Lower lobe of right lung (tissue), 2 donors: ENCODE measurements at regions not wholly inside any gene's neighbourhood (a gene's known extent, or its start where the extent isn't known, plus 50 kb on each side); places are given as distances from the start of the nearest gene placed in this dataset.

Experiments used
- ATAC-seq, 2 donors: fragments of 200-7000 bp; cut with Tn5 transposase; one replicate each; pipeline ENCODE4 v1.9.1; 2020 to 2022; ENCODE audit warnings: mild to moderate bottlenecking in 2 of 2, moderate library complexity in 2 of 2
- DNase-seq: peaks from one replicate; pipeline ENCODE4 v3.0.0-alpha.2; 2020
- H3K27ac ChIP-seq: fragments of 200-600 bp; one replicate; pipeline ENCODE4 v1.8.0; 2022
- H3K27me3 ChIP-seq: fragments of 200-600 bp; one replicate; pipeline ENCODE4 v1.8.0; 2022; ENCODE audit warnings: low read depth
- H3K36me3 ChIP-seq: fragments of 200-600 bp; one replicate; pipeline ENCODE4 v1.8.0; 2022; ENCODE audit warnings: mild to moderate bottlenecking
- H3K4me1 ChIP-seq: fragments of 200-600 bp; one replicate; pipeline ENCODE4 v1.8.0; 2022
- H3K4me3 ChIP-seq: fragments of 200-600 bp; one replicate; pipeline ENCODE4 v1.8.0; 2022; ENCODE audit warnings: mild to moderate bottlenecking
- H3K9me3 ChIP-seq: fragments of 200-600 bp; one replicate; pipeline ENCODE4 v1.8.0; 2022
- CTCF ChIP-seq: fragments of 200-600 bp; IDR thresholded peaks from one replicate; pipeline ENCODE4 v1.8.0; 2022; ENCODE audit warnings: antibody characterized with exemption, mild to moderate bottlenecking
- intact Hi-C: fragments of 100-400 bp; cut with DNase I; formaldehyde crosslinking; loops from one replicate; pipeline ENCODE4 v1.11.0; 2022
- donor health status: DM: no; HTN: yes; CAD: no; lungs with severe emphysema.

- Histone ChIP-seq H3K27ac (no peak overlapping the region), H3K27me3 (no peaks in the 10 kb centered on the region)
- ATAC-seq = no peak
Measured at GRCh38 chr1:191306916-191307315, 829.3 kb upstream of the BRINP3 start.

GRCh38 chr1:191320062-191320461, 838.2 kb upstream of the RGS18 start:
- no peak overlapping the region for H3K4me3 ChIP-seq
- H3K36me3 ChIP-seq = no peaks in the 10 kb centered on the region
- H3K9me3 ChIP-seq = no peaks in the 10 kb centered on the region
- intact Hi-C loops = no loop called here
- no peak overlapping the region for H3K27ac ChIP-seq
- H3K27me3 ChIP-seq = no peaks in the 10 kb centered on the region
- TF ChIP-seq CTCF = no peak
- no peaks in the 10 kb centered on the region for H3K4me1 ChIP-seq
- no peak for DNase-seq
- no peak for ATAC-seq

More at GRCh38 chr1:191306916-191307315, 829.3 kb upstream of the BRINP3 start:
- no peak for DNase-seq
- intact Hi-C loops = no loop called here
- no peaks in the 10 kb centered on the region for H3K4me1 ChIP-seq
- H3K4me3 ChIP-seq = no peak overlapping the region
- H3K9me3 ChIP-seq = no peaks in the 10 kb centered on the region
- no peak for TF ChIP-seq CTCF
- no peaks in the 10 kb centered on the region for H3K36me3 ChIP-seq

GRCh38 chr1:191327868-191328267, 830.4 kb upstream of the RGS18 start:
- intact Hi-C loops = no loop called here
- DNase-seq (no peak), ATAC-seq (no peak)
- Histone ChIP-seq H3K4me1 (no peaks in the 10 kb centered on the region), H3K9me3 (no peaks in the 10 kb centered on the region), H3K27me3 (no peaks in the 10 kb centered on the region), H3K36me3 (no peaks in the 10 kb centered on the region), H3K27ac (no peak overlapping the region), H3K4me3 (no peak overlapping the region)
- no peak for TF ChIP-seq CTCF

GRCh38 chr1:191343816-191344215, 814.4 kb upstream of the RGS18 start:
- intact Hi-C loops = no loop called here
- Histone ChIP-seq H3K4me3 (no peak overlapping the region), H3K9me3 (no peaks in the 10 kb centered on the region), H3K27me3 (no peaks in the 10 kb centered on the region), H3K36me3 (no peaks in the 10 kb centered on the region), H3K27ac (no peak overlapping the region), H3K4me1 (no peaks in the 10 kb centered on the region)
- TF ChIP-seq CTCF = no peak
- ATAC-seq = no peak
- DNase-seq = no peak

- ATAC-seq = no peak
Measured at GRCh38 chr1:191346381-191346780, 811.9 kb upstream of the RGS18 start.

More at GRCh38 chr1:191346381-191346780, 811.9 kb upstream of the RGS18 start:
- TF ChIP-seq CTCF = no peak
- Histone ChIP-seq H3K36me3 (no peaks in the 10 kb centered on the region), H3K4me3 (no peak overlapping the region), H3K9me3 (no peaks in the 10 kb centered on the region), H3K27me3 (no peaks in the 10 kb centered on the region), H3K4me1 (no peaks in the 10 kb centered on the region), H3K27ac (no peak overlapping the region)
- intact Hi-C loops = no loop called here
- no peak for DNase-seq
